ENCODE measurements at regions not wholly inside any gene's neighbourhood (a gene's known extent, or its start where the extent isn't known, plus 50 kb on each side); places are given as distances from the start of the nearest gene placed in this dataset.

- TF ChIP-seq ZNF114 (tag by site-specific recombination; IDR thresholded peaks at IDR 0.05) (no peak), CTCF (tag by site-specific recombination; IDR thresholded peaks at IDR 0.05) (no peak), ZNF274 (IDR thresholded peaks at IDR 0.05; ENCODE audit: low read length) (no peak), ZNF274 (tag by site-specific recombination; IDR thresholded peaks at IDR 0.05; ENCODE audit: borderline replicate concordance) (no peak)
- ChIA-PET CTCF (no interaction called here), POLR2A (no interaction called here)
Observed at GRCh38 chr2:220103596-220103995, 476.2 kb downstream of the SLC4A3 start.

GRCh38 chr2:220104871-220105351, 477.5 kb downstream of the SLC4A3 start:
- H3K4me3 ChIP-seq (ENCODE audit: low read depth, low read length) = no peak overlapping the region
- no peak overlapping the region for H3K27ac ChIP-seq (ENCODE audit: extremely low read depth, low read depth, low read length)
- no peaks in the 10 kb centered on the region for H3K36me3 ChIP-seq (ENCODE audit: control insufficient read depth in 2 of 2, insufficient read depth in 1 of 2, low read length in 2 of 2)
- TF ChIP-seq ZXDB (tag by site-specific recombination; IDR thresholded peaks at IDR 0.05) (no peak), ZNF394 (tag by site-specific recombination; IDR thresholded peaks at IDR 0.05; ENCODE audit: borderline replicate concordance) (no peak), KLF16 (tag by site-specific recombination; IDR thresholded peaks at IDR 0.05) (no peak), ELK4 (IDR thresholded peaks at IDR 0.05; ENCODE audit: borderline replicate concordance, low read depth, low read length) (no peak), ZBTB17 (tag by site-specific recombination; IDR thresholded peaks at IDR 0.05) (peak; percentile 45; the same call in 1 of the 2 replicates), ZFHX2 (tag by site-specific recombination; conservative IDR thresholded peaks at IDR 0.05) (0 out of 2 replicates have a peak, but pooled peaks have one; percentile 24), ZNF423 (tag by site-specific recombination; IDR thresholded peaks at IDR 0.05) (no peak), ZNF362 (tag by site-specific recombination; IDR thresholded peaks at IDR 0.05) (no peak), CTCF (tag by site-specific recombination; IDR thresholded peaks at IDR 0.05) (peak; percentile 81), ZNF76 (tag by site-specific recombination; IDR thresholded peaks at IDR 0.05; ENCODE audit: borderline replicate concordance, low read depth) (no peak), ZFP69B (tag by site-specific recombination; IDR thresholded peaks at IDR 0.05) (no peak)
- no peaks in the 10 kb centered on the region for H3K9me3 ChIP-seq (ENCODE audit: control insufficient read depth, insufficient read depth, low read depth, low read length)
- H3K4me1 ChIP-seq (ENCODE audit: control insufficient read depth, insufficient read depth, low read length) = no peaks in the 10 kb centered on the region; the same call in 1 of the 2 replicates
- POLR2A ChIA-PET = no interaction called here
- CTCF ChIA-PET = interaction anchor here (0.5 to 1.2 kb wide), 9 partner anchors 16 to 1859 kb away, joined by 3 to 4 read pairs (median 3); no protein-coding TSS in a partner anchor

More at GRCh38 chr2:220103596-220103995, 476.2 kb downstream of the SLC4A3 start:
- Histone ChIP-seq H3K36me3 (ENCODE audit: control insufficient read depth in 2 of 2, insufficient read depth in 1 of 2, low read length in 2 of 2) (no peaks in the 10 kb centered on the region), H3K27ac (ENCODE audit: extremely low read depth, low read depth, low read length) (no peak overlapping the region), H3K4me1 (ENCODE audit: control insufficient read depth, insufficient read depth, low read length) (no peaks in the 10 kb centered on the region; the same call in 1 of the 2 replicates), H3K9me3 (ENCODE audit: control insufficient read depth, insufficient read depth, low read depth, low read length) (no peaks in the 10 kb centered on the region), H3K4me3 (ENCODE audit: low read depth, low read length) (no peak overlapping the region)

GRCh38 chr2:220106065-220106464, 478.6 kb downstream of the SLC4A3 start:
- ChIA-PET POLR2A (no interaction called here), CTCF (interaction anchor here (0.7 kb wide), 2 partner anchors 252 to 355 kb away, joined by 3 read pairs; no protein-coding TSS in a partner anchor)
- no peaks in the 10 kb centered on the region for H3K36me3 ChIP-seq (ENCODE audit: control insufficient read depth in 2 of 2, insufficient read depth in 1 of 2, low read length in 2 of 2)
- no peaks in the 10 kb centered on the region for H3K9me3 ChIP-seq (ENCODE audit: control insufficient read depth, insufficient read depth, low read depth, low read length)
- H3K4me1 ChIP-seq (ENCODE audit: control insufficient read depth, insufficient read depth, low read length) = no peaks in the 10 kb centered on the region; the same call in 1 of the 2 replicates
- H3K27ac ChIP-seq (ENCODE audit: extremely low read depth, low read depth, low read length) = no peak overlapping the region
- H3K4me3 ChIP-seq (ENCODE audit: low read depth, low read length) = no peak overlapping the region
- TF ChIP-seq ZNF558 (tag by site-specific recombination; IDR thresholded peaks at IDR 0.05) (no peak), ZNF449 (tag by site-specific recombination; IDR thresholded peaks at IDR 0.05) (no peak), ZNF155 (tag by site-specific recombination; IDR thresholded peaks at IDR 0.05) (no peak), ZNF174 (tag by site-specific recombination; IDR thresholded peaks at IDR 0.05) (no peak), ZFHX2 (tag by site-specific recombination; conservative IDR thresholded peaks at IDR 0.05) (no peak), ZNF366 (tag by site-specific recombination; conservative IDR thresholded peaks at IDR 0.05) (no peak), ZBTB44 (tag by site-specific recombination; IDR thresholded peaks at IDR 0.05) (no peak), GFI1B (tag by site-specific recombination; IDR thresholded peaks at IDR 0.05) (no peak)
